HepG2 (cell line): ENCODE measurements at regions not wholly inside any gene's neighbourhood (a gene's known extent, or its start where the extent isn't known, plus 50 kb on each side); places are given as distances from the start of the nearest gene placed in this dataset.

Experiments
- ATAC-seq: fragments of 200-7000 bp; cut with Tn5 transposase; 3 replicates; pipeline ENCODE4 v1.9.1; 2020; ENCODE audit warnings: mild to moderate bottlenecking, moderate library complexity
- BruUV-seq: library from RNA; stranded (reverse); fragments of 400-500 nt; replicated peaks from 2 replicates; lab custom pipeline; 2021; lab: Mats Ljungman, UMichigan
- CTCF ChIA-PET: fragments of 300-600 bp; formaldehyde crosslinking; extraction: SDS; loops from one replicate; lab custom pipeline; 2021; ENCODE audit warnings: low total read pairs, inconsistent platforms, low intra/inter-chr PET ratio; lab: Yijun Ruan, JAX
- POLR2A ChIA-PET: fragments of 350-600 bp; sonication (Branson Sonifier 250); formaldehyde crosslinking; loops from one replicate; lab custom pipeline; 2020; ENCODE audit warnings: antibody characterized with exemption, inconsistent platforms; lab: Yijun Ruan, JAX
- DNase-seq: peaks from one replicate; pipeline ENCODE4 v3.0.0-alpha.2; 2015; ENCODE audit warnings: low spot score
- FAIRE-seq: peaks from 3 replicates; lab custom pipeline; 2011; peaks lifted over from hg19 to GRCh38; lab: Jason Lieb, UNC
- H2AFZ ChIP-seq: one replicate; pipeline ENCODE4 v1.6.1; 2011; ENCODE audit warnings: low read length, inconsistent platforms
- H3K27ac ChIP-seq: fragments of 300-600 bp; 3 replicates; pipeline ENCODE4 v1.8.0; 2011; ENCODE audit warnings: mixed run types, mild to moderate bottlenecking, mixed read lengths, low read length, inconsistent platforms; ENCODE audit not compliant: insufficient read depth; ENCODE audit errors: extremely low read length
- H3K27me3 ChIP-seq, 2 experiments: fragments of 200-600 bp in 1 of 2; 2 replicates in 1 of 2; 3 replicates in 1 of 2; pipeline versions ENCODE4 v1.6.0 to v1.8.0; 2011; ENCODE audit warnings: low read length in 2 of 2, mild to moderate bottlenecking in 2 of 2, moderate library complexity in 2 of 2, inconsistent platforms in 1 of 2; ENCODE audit not compliant: insufficient read depth in 2 of 2, control insufficient read depth in 1 of 2
- H3K36me3 ChIP-seq, 2 experiments: fragments of 200-600 bp in 1 of 2; replicated peaks in 1 of 2; 2 replicates in 1 of 2; 3 replicates in 1 of 2; pipeline versions ENCODE4 v1.5.1 to v1.8.0; 2011; ENCODE audit warnings: low read length in 2 of 2, inconsistent platforms in 1 of 2; ENCODE audit not compliant: insufficient read depth in 2 of 2, control insufficient read depth in 1 of 2
- H3K4me1 ChIP-seq: 2 replicates; pipeline ENCODE4 v1.5.1; 2012; ENCODE audit warnings: low read length, inconsistent platforms; ENCODE audit not compliant: insufficient read depth
- H3K4me2 ChIP-seq: 2 replicates; pipeline ENCODE4 v1.6.0; 2011; ENCODE audit warnings: low read depth, low read length, inconsistent platforms
- H3K4me3 ChIP-seq, 3 experiments: fragments of 200-600 bp in 1 of 3; sonication (generic), shearing (Covaris generic) in 1 of 3; replicated peaks in 1 of 3; 2 replicates each; pipeline ENCODE4 v1.5.1; 2011 to 2016; ENCODE audit warnings: low read length in 3 of 3, inconsistent platforms in 2 of 3, low read depth in 2 of 3, mild to moderate bottlenecking in 2 of 3, control low read depth in 1 of 3, mixed read lengths in 1 of 3; ENCODE audit not compliant: insufficient read depth in 1 of 3
- H3K79me2 ChIP-seq: one replicate; pipeline ENCODE4 v1.6.1; 2011; ENCODE audit warnings: low read length, inconsistent platforms; ENCODE audit not compliant: insufficient read depth
- H3K9ac ChIP-seq: 2 replicates; pipeline ENCODE4 v1.6.0; 2011; ENCODE audit warnings: mild to moderate bottlenecking, low read depth, low read length, inconsistent platforms; ENCODE audit not compliant: insufficient read depth
- H3K9me3 ChIP-seq: 2 replicates; pipeline ENCODE4 v1.5.1; 2012; ENCODE audit warnings: mild to moderate bottlenecking, low read length
- H4K20me1 ChIP-seq: 2 replicates; pipeline ENCODE4 v1.6.0; 2011; ENCODE audit warnings: inconsistent platforms, mild to moderate bottlenecking, low read length, moderate library complexity; ENCODE audit not compliant: insufficient read depth
- CREM ChIP-seq, 2 experiments: sonication (generic) in 1 of 2; formaldehyde crosslinking in 1 of 2; IDR thresholded peaks; 2 replicates each; pipeline versions ENCODE4 v1.4.0 to v1.6.1; 2016 to 2020; ENCODE audit warnings: antibody characterized with exemption in 1 of 2, mild to moderate bottlenecking in 1 of 2, missing genetic modification reagents in 1 of 2
- ELF1 ChIP-seq: sonication (generic); formaldehyde crosslinking; IDR thresholded peaks from 2 replicates; pipeline ENCODE4 v1.4.0; 2020; ENCODE audit warnings: missing genetic modification reagents
- NFE2L2 ChIP-seq: fragments of 150-350 bp; IDR thresholded peaks from 2 replicates; pipeline ENCODE4 v1.6.1; 2014; ENCODE audit warnings: low read length
- PHF20 ChIP-seq: sonication (generic); formaldehyde crosslinking; IDR thresholded peaks from 2 replicates; pipeline ENCODE4 v1.5.0; 2020; ENCODE audit warnings: mild to moderate bottlenecking, missing genetic modification reagents
- ZMYM2 ChIP-seq: sonication (generic); formaldehyde crosslinking; IDR thresholded peaks from 2 replicates; pipeline ENCODE4 v1.8.0; 2022; ENCODE audit warnings: mild to moderate bottlenecking, missing genetic modification reagents
- ZNF256 ChIP-seq: sonication (generic); formaldehyde crosslinking; conservative IDR thresholded peaks from 2 replicates; pipeline ENCODE4 v1.4.0; 2020; ENCODE audit warnings: missing genetic modification reagents
- ZNF674 ChIP-seq: sonication (generic); formaldehyde crosslinking; IDR thresholded peaks from 2 replicates; pipeline ENCODE4 v1.5.0; 2020; ENCODE audit warnings: low read depth, mild to moderate bottlenecking, missing genetic modification reagents
- ZNF879 ChIP-seq: sonication (generic); formaldehyde crosslinking; IDR thresholded peaks from 2 replicates; pipeline ENCODE4 v1.8.1; 2023; ENCODE audit warnings: missing genetic modification reagents
- WGBS: methylation state at CpG from one replicate; pipeline ENCODE4 v1.1.6; 2017; ENCODE audit warnings: low lambda C conversion rate; 5-methylcytosine and 5-hydroxymethylcytosine counted together
- in situ Hi-C: cut with HindIII; loops from 2 replicates; pipeline ENCODE4 v1.10.0; 2017; ENCODE audit warnings: low pct_unique_long_range_greater_than_20kb; ENCODE audit not compliant: extremely low pct_ligation_motif_present
- intact Hi-C: fragments of 100-400 bp; cut with micrococcal nuclease; formaldehyde crosslinking; loops from one replicate; pipeline ENCODE4 v1.10.0; 2022; ENCODE audit not compliant: unreplicated experiment
- TF ChIP-seq, protein P1 (sequence below): sonication (generic); formaldehyde crosslinking; IDR thresholded peaks from 2 replicates; pipeline ENCODE4 v1.5.0; 2020; ENCODE audit warnings: mild to moderate bottlenecking, missing genetic modification reagents
- TF ChIP-seq, protein P2 (sequence below): fragments of 450-650 bp; IDR thresholded peaks from 2 replicates; pipeline ENCODE4 v1.6.1; 2017

DNA sequence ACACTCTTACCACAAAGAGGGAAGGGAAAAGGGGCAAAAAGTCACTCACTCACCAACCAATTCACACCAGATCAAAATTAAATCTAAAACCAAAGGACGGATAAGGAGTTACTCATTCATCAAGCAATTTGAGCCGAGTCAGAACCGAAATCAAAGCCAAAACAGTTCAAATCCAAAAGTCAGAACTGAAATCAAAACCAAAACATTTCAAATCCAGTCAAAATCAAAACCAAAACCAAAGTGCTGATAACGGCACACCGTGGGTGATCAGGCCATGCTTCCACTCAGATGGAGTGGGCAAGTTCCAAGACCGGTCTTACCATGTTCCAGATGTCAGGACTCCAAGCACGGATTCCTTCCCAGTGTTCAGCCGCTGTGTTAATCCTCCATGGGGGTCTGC is 139.5 kb downstream of the SLC38A6 start:
- Histone ChIP-seq H3K9ac (no peak overlapping the region), H3K4me1 (peaks cover 40% of the 10 kb centered on the region), H2AFZ (no peak overlapping the region), H3K79me2 (no peaks in the 10 kb centered on the region), H3K36me3 (no peaks in the 10 kb centered on the region), H3K27ac (no peak overlapping the region), H3K4me2 (no peak overlapping the region), H4K20me1 (no peaks in the 10 kb centered on the region), H3K27me3 (no peaks in the 10 kb centered on the region; a peak in 1 of 5 replicates), H3K9me3 (peaks cover 11% of the 10 kb centered on the region), H3K4me3 (no peak overlapping the region)
- no peak for DNase-seq
- intact Hi-C loops (no loop called here), in situ Hi-C loops (no loop called here)
- WGBS = 88% methylated on average over 8 of the region's 8 CpGs
- CTCF ChIA-PET = no interaction called here
- no peak for FAIRE-seq
- TF ChIP-seq, protein P1, sequence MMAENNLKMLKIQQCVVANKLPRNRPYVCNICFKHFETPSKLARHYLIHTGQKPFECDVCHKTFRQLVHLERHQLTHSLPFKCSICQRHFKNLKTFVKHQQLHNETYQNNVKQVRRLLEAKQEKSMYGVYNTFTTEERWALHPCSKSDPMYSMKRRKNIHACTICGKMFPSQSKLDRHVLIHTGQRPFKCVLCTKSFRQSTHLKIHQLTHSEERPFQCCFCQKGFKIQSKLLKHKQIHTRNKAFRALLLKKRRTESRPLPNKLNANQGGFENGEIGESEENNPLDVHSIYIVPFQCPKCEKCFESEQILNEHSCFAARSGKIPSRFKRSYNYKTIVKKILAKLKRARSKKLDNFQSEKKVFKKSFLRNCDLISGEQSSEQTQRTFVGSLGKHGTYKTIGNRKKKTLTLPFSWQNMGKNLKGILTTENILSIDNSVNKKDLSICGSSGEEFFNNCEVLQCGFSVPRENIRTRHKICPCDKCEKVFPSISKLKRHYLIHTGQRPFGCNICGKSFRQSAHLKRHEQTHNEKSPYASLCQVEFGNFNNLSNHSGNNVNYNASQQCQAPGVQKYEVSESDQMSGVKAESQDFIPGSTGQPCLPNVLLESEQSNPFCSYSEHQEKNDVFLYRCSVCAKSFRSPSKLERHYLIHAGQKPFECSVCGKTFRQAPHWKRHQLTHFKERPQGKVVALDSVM (CRISPR knock-in tag) = no peak
- no peak for TF ChIP-seq PHF20 (CRISPR knock-in tag)
- no peak for TF ChIP-seq ZNF879
- TF ChIP-seq ELF1 (CRISPR knock-in tag) = no peak
- TF ChIP-seq CREM (IDR thresholded peaks at IDR 0.05) = no peak
- no peak for TF ChIP-seq CREM (CRISPR knock-in tag; IDR thresholded peaks at IDR 0.05)
- TF ChIP-seq ZNF256 = no peak
- TF ChIP-seq, protein P2, sequence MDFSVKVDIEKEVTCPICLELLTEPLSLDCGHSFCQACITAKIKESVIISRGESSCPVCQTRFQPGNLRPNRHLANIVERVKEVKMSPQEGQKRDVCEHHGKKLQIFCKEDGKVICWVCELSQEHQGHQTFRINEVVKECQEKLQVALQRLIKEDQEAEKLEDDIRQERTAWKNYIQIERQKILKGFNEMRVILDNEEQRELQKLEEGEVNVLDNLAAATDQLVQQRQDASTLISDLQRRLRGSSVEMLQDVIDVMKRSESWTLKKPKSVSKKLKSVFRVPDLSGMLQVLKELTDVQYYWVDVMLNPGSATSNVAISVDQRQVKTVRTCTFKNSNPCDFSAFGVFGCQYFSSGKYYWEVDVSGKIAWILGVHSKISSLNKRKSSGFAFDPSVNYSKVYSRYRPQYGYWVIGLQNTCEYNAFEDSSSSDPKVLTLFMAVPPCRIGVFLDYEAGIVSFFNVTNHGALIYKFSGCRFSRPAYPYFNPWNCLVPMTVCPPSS = no peak
- TF ChIP-seq NFE2L2 = no peak
- no peak for TF ChIP-seq ZNF674 (CRISPR knock-in tag)
- TF ChIP-seq ZMYM2 (CRISPR knock-in tag) = no peak
- ATAC-seq = no peak
- POLR2A ChIA-PET = no interaction called here
- no TSS peak for BruUV-seq
